Body of pancreas (tissue), 4 donors: ENCODE measurements at regions not wholly inside any gene's neighbourhood (a gene's known extent, or its start where the extent isn't known, plus 50 kb on each side); places are given as distances from the start of the nearest gene placed in this dataset.

Experiments
- ATAC-seq: fragments of 150-250 bp; one replicate; pipeline ENCODE4 v1.9.1; 2016
- DNase-seq, 4 donors: peaks; one replicate each; pipeline ENCODE4 v3.0.0-alpha.2; 2019
- H3K27ac ChIP-seq, 4 donors: fragments of 200-600 bp; sonication (generic); 1 replicate in 3 of 4; 2 replicates in 1 of 4; pipeline versions ENCODE4 v1.5.1 to v1.6.1; 2016 to 2019; ENCODE audit warnings: mild to moderate bottlenecking in 1 of 4, mixed read lengths in 1 of 4, moderate library complexity in 1 of 4
- H3K27me3 ChIP-seq, 2 donors: fragments of 200-600 bp; sonication (generic); one replicate each; pipeline ENCODE4 v1.6.0; 2016; ENCODE audit warnings: mild to moderate bottlenecking in 1 of 2
- H3K36me3 ChIP-seq, 2 donors: fragments of 200-600 bp; sonication (generic); replicated peaks in 1 of 2; 2 replicates each; pipeline ENCODE4 v1.5.1; 2016; ENCODE audit warnings: low read depth in 2 of 2; ENCODE audit not compliant: insufficient read depth in 1 of 2
- H3K4me1 ChIP-seq: fragments of 200-600 bp; sonication (generic); one replicate; pipeline ENCODE4 v1.6.0; 2016
- H3K4me3 ChIP-seq, 2 donors: fragments of 200-600 bp; sonication (generic); 1 replicate in 1 of 2; 2 replicates in 1 of 2; pipeline ENCODE4 v1.5.1; 2016 to 2019
- H3K9me3 ChIP-seq, 3 donors: fragments of 200-600 bp; sonication (generic); 1 replicate in 2 of 3; 2 replicates in 1 of 3; pipeline ENCODE4 v1.5.1; 2016
- CTCF ChIP-seq, 7 experiments: fragments of 450-650 bp in 4 of 7; fragments of 200-600 bp in 3 of 7; sonication (generic) in 3 of 7; IDR thresholded peaks; one replicate each; pipeline ENCODE4 v1.5.1; 2016 to 2019; ENCODE audit warnings: antibody characterized with exemption in 7 of 7
- POLR2A ChIP-seq, 3 donors: fragments of 450-650 bp; IDR thresholded peaks; one replicate each; pipeline ENCODE4 v1.6.1; 2016; ENCODE audit warnings: antibody characterized with exemption in 3 of 3, mild to moderate bottlenecking in 2 of 3
- WGBS, 2 donors: methylation state at CpG; one replicate each; pipeline ENCODE4 v1.1.5; 2017; 5-methylcytosine and 5-hydroxymethylcytosine counted together
- intact Hi-C: fragments of 100-400 bp; cut with DNase I; formaldehyde crosslinking; loops from one replicate; pipeline ENCODE4 v1.15.1; 2023

DNA sequence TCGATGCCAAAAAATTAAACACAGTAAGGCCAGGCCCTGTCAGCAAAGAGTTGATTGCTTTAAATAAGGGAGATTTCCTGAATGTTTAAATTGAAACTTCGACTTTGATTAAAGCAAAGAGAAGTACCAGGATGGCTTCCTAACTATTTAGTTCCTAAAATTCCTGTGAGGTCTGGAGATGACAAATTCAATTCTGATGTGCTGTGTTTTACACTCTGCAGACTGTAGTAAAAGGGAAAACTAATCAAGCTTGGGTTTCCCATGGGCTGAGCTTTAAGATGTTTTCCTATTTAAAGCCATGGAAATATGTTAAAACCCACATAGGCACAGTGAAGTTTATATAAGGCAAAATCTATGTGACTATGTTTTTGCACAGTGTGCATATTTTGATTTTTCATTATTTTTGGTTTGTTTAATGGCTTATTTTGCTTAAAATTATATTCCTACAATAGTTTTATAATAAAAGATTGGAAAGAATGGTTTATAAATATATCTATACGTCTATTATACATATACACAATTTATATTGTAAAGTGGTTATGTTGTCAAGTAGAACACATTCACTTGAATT, 198.5 kb upstream of the EYA4 start:
- Histone ChIP-seq H3K27ac (no peak overlapping the region), H3K4me1 (no peaks in the 10 kb centered on the region), H3K4me3 (no peak overlapping the region), H3K36me3 (no peaks in the 10 kb centered on the region), H3K9me3 (no peaks in the 10 kb centered on the region), H3K27me3 (no peaks in the 10 kb centered on the region)
- intact Hi-C loops: no loop called here
- no peak for TF ChIP-seq POLR2A (IDR thresholded peaks at IDR 0.05)
- TF ChIP-seq CTCF (IDR thresholded peaks at IDR 0.05): no peak
- no peak for DNase-seq
- 58 to 66% methylated on average over 3 of the region's 3 CpGs for WGBS, 2 donors
- ATAC-seq: no peak

DNA sequence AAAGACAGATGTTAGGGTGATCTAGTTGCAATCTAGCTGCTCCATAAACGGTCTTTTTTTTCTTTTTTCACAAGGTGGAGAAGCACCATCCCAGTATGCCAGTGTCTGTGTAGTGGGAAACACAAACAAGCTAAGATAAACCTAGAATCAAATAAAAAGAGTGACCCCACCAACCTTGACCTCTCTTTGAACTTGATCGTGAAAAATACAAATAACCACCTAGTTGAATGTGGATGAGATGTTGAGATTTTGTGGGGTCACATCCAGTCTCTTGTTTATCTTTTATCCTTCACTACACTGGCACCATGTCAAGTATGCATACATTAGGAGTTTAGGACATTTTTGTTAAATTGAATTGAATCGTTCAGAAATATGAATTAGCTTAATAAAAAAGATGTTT, 194.6 kb upstream of the EYA4 start:
- DNase-seq (no peak), ATAC-seq (no peak)
- Histone ChIP-seq H3K27ac (no peak overlapping the region), H3K27me3 (no peaks in the 10 kb centered on the region), H3K4me3 (no peak overlapping the region), H3K36me3 (no peaks in the 10 kb centered on the region), H3K9me3 (no peaks in the 10 kb centered on the region), H3K4me1 (no peaks in the 10 kb centered on the region)
- WGBS, 2 donors: 27 to 34% methylated on average over 3 of the region's 3 CpGs
- intact Hi-C loops: no loop called here
- TF ChIP-seq POLR2A (IDR thresholded peaks at IDR 0.05) (no peak), CTCF (IDR thresholded peaks at IDR 0.05) (no peak)

DNA sequence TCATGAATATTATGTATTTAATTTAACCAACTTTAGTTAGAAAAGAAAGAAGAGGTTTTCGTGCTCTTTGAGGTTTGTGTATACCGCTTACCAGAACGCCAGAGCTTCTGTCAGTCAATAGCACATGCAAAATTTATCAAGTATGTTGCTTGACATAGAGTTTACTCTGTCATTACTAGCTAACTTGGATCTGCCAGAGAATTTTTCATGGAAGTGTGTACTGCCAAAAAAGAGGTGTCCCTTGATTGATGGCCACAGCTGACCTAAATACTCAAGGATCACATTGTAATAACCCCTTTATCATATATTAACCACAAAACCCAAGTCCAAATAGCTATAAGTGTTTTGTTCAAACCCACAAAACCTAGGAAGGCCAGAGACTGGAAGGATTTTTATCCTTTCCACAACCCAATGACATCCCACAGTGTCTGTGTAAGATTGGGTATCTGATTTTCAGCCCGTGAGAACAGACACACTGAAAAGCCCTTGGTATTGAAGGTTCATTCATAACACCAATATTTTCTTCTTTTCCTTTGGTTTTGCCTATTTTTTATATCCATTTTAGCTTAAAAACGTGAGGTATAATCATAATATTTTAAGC, 194.0 kb upstream of the EYA4 start:
- Histone ChIP-seq H3K4me3 (no peak overlapping the region), H3K27me3 (no peaks in the 10 kb centered on the region), H3K36me3 (no peaks in the 10 kb centered on the region), H3K4me1 (no peaks in the 10 kb centered on the region), H3K27ac (no peak overlapping the region), H3K9me3 (no peaks in the 10 kb centered on the region)
- TF ChIP-seq POLR2A (IDR thresholded peaks at IDR 0.05) (no peak), CTCF (IDR thresholded peaks at IDR 0.05) (no peak)
- 52 to 64% methylated on average over 5 of the region's 5 CpGs for WGBS, 2 donors
- intact Hi-C loops: no loop called here
- ATAC-seq: no peak
- DNase-seq: no peak

DNA sequence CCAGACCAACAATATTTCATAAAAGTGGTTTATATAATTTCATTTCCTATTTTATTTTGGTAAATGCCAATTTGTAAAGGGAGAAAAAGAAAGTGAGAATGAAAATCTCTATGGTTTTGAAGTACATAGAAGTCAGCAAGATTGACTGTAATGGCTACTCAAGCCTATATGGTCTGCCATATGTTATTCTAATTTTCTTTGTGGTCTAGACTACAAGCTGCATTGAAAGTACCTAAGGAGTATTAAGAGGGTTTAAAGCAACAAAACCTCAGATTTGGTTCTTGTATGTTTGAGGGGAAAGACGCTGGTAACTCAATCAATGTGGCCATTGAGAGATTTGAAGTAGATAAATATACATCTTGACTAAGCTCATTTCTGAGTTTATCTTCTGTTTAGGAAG, 193.5 kb upstream of the EYA4 start:
- intact Hi-C loops: no loop called here
- Histone ChIP-seq H3K36me3 (no peaks in the 10 kb centered on the region), H3K4me1 (no peaks in the 10 kb centered on the region), H3K9me3 (no peaks in the 10 kb centered on the region), H3K4me3 (no peak overlapping the region), H3K27ac (no peak overlapping the region), H3K27me3 (no peaks in the 10 kb centered on the region)
- 46 to 56% methylated on average over 1 of the region's 1 CpG for WGBS, 2 donors
- ATAC-seq: no peak
- no peak for DNase-seq
- no peak for TF ChIP-seq CTCF (IDR thresholded peaks at IDR 0.05)
- no peak for TF ChIP-seq POLR2A (IDR thresholded peaks at IDR 0.05)

- no peak for ATAC-seq
- no peaks in the 10 kb centered on the region for H3K27me3 ChIP-seq
Measured at GRCh38 chr6:133051240-133051639, 189.9 kb upstream of the EYA4 start.

More at GRCh38 chr6:133051240-133051639, 189.9 kb upstream of the EYA4 start:
- intact Hi-C loops: no loop called here
- TF ChIP-seq POLR2A (IDR thresholded peaks at IDR 0.05) (no peak), CTCF (IDR thresholded peaks at IDR 0.05) (no peak)
- Histone ChIP-seq H3K4me1 (no peaks in the 10 kb centered on the region), H3K27ac (no peak overlapping the region), H3K9me3 (no peaks in the 10 kb centered on the region), H3K36me3 (no peaks in the 10 kb centered on the region), H3K4me3 (no peak overlapping the region)
- 37 to 47% methylated on average over 6 of the region's 6 CpGs for WGBS, 2 donors
- DNase-seq: no peak
